Caki2 (cell line): ENCODE measurements at regions not wholly inside any gene's neighbourhood (a gene's known extent, or its start where the extent isn't known, plus 50 kb on each side); places are given as distances from the start of the nearest gene placed in this dataset.

ENCODE experiments used
- DNase-seq: peaks from one replicate; pipeline ENCODE4 v3.0.0-alpha.2; 2015; ENCODE audit warnings: low read depth
- in situ Hi-C: cut with HindIII; loops from 2 replicates; pipeline ENCODE4 v1.10.0; 2016; ENCODE audit warnings: low sequenced_read_pairs, low pct_unique_long_range_greater_than_20kb, mixed read lengths

DNA sequence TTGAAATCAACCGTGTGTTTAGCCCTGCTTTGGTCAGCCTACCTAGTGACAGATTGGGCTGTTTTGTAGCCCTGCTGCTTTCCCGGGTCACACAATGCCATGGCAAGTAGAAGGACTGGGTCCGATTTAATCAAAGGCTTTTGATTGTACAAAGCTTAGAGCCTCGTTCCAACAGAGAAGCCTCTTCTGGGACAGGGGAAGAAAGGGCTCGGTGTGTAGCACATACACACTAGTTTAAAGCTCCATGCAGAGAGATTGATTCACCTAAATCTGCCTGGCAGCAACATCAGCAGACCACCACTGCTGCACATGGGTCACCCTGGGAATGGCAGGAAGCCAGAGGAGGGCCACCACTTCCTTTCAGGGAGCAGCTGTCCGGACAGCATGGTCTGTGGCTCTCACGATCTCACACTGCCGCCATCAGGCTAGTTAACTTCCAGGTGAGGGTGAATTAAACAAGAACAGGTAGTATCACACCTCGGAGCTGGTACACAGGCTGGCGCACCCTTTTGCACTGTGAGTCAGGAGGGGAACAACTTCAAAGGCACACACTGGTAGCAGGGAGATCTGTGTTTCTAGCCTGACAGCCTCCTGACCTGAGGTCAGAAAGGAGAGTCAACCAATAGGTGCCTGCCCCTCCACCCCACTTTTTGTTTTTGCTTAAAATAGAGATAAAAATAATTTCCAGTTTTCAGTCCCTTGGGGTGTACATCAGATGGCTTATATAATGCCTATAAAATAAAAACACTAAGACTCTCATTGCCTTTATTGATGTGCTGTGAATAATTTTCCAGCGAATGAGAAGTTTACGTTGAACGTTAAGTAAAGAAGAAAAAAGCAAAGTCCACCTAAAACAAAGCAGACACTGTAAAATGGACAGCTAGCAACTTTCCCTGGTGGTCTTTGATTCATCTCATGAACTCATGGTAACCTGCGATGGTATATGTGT is 108.5 kb downstream of the CDCA7 start:
- in situ Hi-C loops, result no loop called here
- no peak for DNase-seq

GRCh38 chr2:173463846-173464245 is 109.2 kb downstream of the CDCA7 start:
- in situ Hi-C loops, result no loop called here
- no peak for DNase-seq

GRCh38 chr2:173467751-173468150 is 113.1 kb downstream of the CDCA7 start:
- no peak for DNase-seq
- in situ Hi-C loops, result no loop called here

GRCh38 chr2:173468266-173468793 is 113.7 kb downstream of the CDCA7 start:
- DNase-seq, result no peak
- in situ Hi-C loops, result no loop called here

DNA sequence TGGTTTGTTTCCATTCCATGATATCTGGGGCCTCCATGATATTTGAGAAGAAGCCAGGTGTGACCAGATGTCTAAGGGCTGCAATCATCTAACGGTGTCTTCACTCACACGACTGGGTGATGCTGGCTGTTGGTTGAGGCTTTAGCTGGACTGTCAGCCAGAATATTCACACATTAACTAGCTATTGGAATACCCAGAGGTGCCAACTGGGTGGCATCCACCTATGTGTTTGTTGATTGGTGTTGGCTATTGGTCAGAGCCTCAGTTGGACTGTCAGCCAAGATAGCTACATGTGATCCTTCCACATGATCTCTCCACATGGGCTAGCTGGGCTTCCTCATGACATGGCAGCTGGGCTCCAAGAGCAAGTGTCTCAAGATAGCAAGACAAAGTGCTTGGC is 117.4 kb downstream of the CDCA7 start:
- in situ Hi-C loops, result no loop called here
- DNase-seq, result no peak

- in situ Hi-C loops, result no loop called here
- no peak for DNase-seq
These were observed 128.5 kb downstream of the CDCA7 start for GRCh38 chr2:173483137-173483536.

DNA sequence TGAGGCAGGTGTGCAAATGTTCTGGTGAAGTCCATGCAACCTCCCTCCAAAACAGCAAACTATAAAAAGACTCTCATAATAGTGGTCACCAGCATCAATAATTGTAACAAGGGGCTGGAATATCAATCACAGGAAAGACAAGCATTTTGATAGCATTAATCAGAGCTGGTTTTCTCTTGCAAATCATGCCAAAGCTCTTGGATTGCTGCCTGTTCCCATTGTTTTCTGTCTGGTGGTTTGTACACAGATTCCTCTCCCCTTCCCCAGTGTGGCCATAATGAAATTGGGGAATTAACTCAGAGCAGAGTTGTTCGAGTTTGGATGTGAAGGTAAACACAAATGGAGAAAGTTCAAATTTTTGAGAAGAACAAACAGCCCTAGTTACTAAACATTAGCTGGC is 134.2 kb downstream of the CDCA7 start:
- no peak for DNase-seq
- in situ Hi-C loops, result no loop called here

DNA sequence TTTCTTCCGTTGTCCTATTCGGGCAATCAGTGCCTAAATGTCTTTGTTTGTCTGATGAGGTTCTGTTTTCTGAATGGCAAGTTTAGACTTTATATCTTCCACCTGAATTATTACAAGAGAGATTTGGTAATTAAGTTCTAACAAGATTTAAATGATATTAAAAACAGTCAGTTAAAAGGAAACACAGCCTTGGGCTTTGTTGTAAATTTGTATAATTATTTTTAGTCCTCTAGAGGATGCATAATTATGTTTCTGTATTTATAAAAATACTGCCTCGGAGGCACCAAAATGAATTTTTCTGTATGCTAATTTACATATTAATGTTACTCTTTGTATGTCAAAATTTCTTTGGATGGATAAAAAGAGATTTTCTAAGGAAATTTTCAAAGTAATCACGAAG is 136.7 kb downstream of the CDCA7 start:
- in situ Hi-C loops, result no loop called here
- DNase-seq, result no peak

- in situ Hi-C loops, result no loop called here
- DNase-seq, result no peak
These were observed 139.2 kb downstream of the CDCA7 start for GRCh38 chr2:173493874-173494273.

- no peak for DNase-seq
- in situ Hi-C loops, result no loop called here
These were observed 142.1 kb downstream of the CDCA7 start for GRCh38 chr2:173496746-173497145.

GRCh38 chr2:173500953-173501352 is 146.3 kb downstream of the CDCA7 start:
- in situ Hi-C loops, result no loop called here
- DNase-seq, result no peak

DNA sequence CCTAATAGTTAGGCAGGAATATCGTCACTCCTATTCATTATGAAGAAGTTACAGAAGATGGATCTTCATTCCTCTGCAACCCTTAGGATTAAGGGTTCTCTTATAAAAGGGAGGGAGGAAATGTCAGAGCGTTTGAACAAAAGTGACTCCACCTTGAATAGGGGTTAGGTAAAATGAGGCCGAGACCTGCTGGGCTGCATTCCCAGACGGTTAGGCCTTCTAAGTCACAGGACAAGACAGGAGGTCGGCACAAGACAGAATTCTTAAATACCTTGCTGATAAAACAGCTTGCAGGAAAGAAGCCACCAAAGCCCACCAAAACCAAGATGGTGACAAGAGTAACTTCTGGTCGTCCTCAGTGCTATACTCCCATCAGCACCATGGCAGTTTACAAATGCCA is 147.6 kb downstream of the CDCA7 start:
- DNase-seq, result no peak
- in situ Hi-C loops, result no loop called here

DNA sequence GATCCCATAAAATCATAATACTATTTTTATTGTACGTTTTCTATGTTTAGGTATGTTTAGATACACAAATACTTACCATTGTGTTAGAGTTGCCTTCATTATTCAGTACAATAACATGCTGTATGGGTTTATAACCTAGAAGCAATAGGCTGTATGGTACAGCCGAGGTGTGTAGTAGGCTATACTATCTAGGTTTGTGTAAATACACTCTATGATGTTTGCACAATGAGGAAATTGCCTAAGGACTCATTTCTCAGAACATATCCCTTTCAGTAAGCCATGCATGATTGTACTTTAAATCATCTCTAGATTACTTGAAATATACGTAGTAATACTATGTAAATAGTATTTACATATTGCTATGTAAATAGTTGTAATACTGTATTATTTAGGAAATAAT is 156.7 kb downstream of the CDCA7 start:
- in situ Hi-C loops, result no loop called here
- DNase-seq, result no peak

GRCh38 chr2:173511942-173512341 is 157.3 kb downstream of the CDCA7 start:
- no peak for DNase-seq
- in situ Hi-C loops, result no loop called here

DNA sequence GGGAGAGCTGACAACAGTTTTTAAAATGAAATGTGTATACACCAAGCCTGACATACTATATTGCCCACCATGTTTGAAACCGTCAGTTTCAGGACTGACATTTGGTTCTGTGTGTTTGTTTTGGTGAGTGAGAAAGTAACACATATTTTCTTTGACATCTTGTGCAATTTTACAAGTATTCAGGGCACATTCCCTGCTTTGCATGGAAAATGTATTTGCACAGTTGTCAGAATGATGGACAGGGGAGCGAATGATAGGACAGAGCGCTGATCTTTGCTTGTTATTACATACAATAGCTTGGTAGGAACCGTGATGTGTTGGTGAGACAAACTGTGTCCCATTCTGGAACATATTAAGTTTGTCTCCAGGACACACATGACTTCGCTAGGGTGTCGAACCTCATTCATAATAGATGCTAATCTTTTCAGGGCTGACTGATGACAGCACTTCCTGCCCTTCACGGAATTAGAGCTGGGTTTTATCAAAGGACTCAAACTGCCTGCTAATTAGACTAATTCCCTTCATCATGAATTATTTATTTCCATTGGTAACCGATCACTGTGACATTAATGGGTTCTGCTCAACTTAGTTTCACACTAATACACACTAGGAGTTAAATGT is 158.5 kb downstream of the CDCA7 start:
- in situ Hi-C loops, result no loop called here
- DNase-seq, result no peak

- DNase-seq, result no peak
- in situ Hi-C loops, result no loop called here
These were observed 166.2 kb downstream of the CDCA7 start for GRCh38 chr2:173520918-173521317.

GRCh38 chr2:173521450-173522192 is 166.9 kb downstream of the CDCA7 start:
- peak; percentile 8 for DNase-seq
- in situ Hi-C loops, result no loop called here

DNA sequence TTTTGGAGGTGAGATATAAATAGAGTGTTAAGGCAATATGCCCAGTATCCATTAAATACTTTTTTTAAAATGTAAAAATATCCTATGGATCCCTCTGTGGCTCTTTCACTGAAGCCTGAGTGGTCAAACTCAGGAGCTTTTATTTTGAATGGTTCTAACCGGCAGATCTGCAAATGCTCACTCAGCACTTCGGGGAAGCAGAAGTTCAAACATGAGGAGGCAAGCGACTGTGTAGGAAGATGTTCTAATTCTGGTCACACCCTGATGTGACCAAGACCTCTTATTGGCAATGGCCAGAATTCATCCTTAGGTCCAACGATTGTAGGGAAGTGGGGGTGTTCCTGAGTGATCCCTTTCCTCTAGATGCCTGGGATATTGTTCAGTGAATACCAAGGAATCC is 168.8 kb downstream of the CDCA7 start:
- DNase-seq, result no peak
- in situ Hi-C loops, result no loop called here
